Activated effector memory CD4-positive, alpha-beta T cell treated with Interleukin-2 at 50 U/mL for 16 hours (primary cell): ENCODE measurements at regions not wholly inside any gene's neighbourhood (a gene's known extent, or its start where the extent isn't known, plus 50 kb on each side); places are given as distances from the start of the nearest gene placed in this dataset.
"Not testable (repeated sequence)": the region's sequence is repeated elsewhere in the genome, so short reads cannot be mapped to it uniquely, and the experiment has no call there.

ENCODE experiments used
- DNase-seq: peaks from one replicate; pipeline ENCODE4 v3.0.0-alpha.2; 2020

- no peak for DNase-seq
These were observed 191.8 kb downstream of the CGGBP1 start for GRCh38 chr3:87867001-87867400.

GRCh38 chr3:87856126-87856525 is 202.7 kb downstream of the CGGBP1 start:
- DNase-seq, result no peak

GRCh38 chr3:87855616-87856015 is 203.2 kb downstream of the CGGBP1 start:
- no peak for DNase-seq

- no peak for DNase-seq
These were observed 203.6 kb downstream of the CGGBP1 start for GRCh38 chr3:87855211-87855610.

GRCh38 chr3:87848003-87848402 is 210.8 kb downstream of the CGGBP1 start:
- DNase-seq, result no peak

- DNase-seq, result no peak
These were observed 221.7 kb downstream of the CGGBP1 start for GRCh38 chr3:87837076-87837475.

GRCh38 chr3:87836026-87836425 is 222.8 kb downstream of the CGGBP1 start:
- no peak for DNase-seq

- DNase-seq, result no peak
These were observed 223.6 kb downstream of the CGGBP1 start for GRCh38 chr3:87835236-87835635.

- no peak for DNase-seq
These were observed 224.5 kb downstream of the CGGBP1 start for GRCh38 chr3:87834327-87834726.

GRCh38 chr3:87833039-87833377 is 225.8 kb downstream of the CGGBP1 start:
- DNase-seq, result no peak

- DNase-seq, result no peak
These were observed 230.8 kb downstream of the CGGBP1 start for GRCh38 chr3:87828046-87828445.

- DNase-seq, result no peak
These were observed 236.2 kb downstream of the CGGBP1 start for GRCh38 chr3:87822563-87822962.

GRCh38 chr3:87813503-87813902 is 245.3 kb downstream of the CGGBP1 start:
- not testable (repeated sequence) for DNase-seq

- DNase-seq, result no peak
These were observed 246.9 kb downstream of the CGGBP1 start for GRCh38 chr3:87811953-87812352.

GRCh38 chr3:87810452-87811016 is 248.3 kb downstream of the CGGBP1 start:
- DNase-seq, result no peak

GRCh38 chr3:87805670-87806069 is 253.1 kb downstream of the CGGBP1 start:
- no peak for DNase-seq

- DNase-seq, result no peak
These were observed 257.4 kb downstream of the CGGBP1 start for GRCh38 chr3:87801409-87801808.

GRCh38 chr3:87800516-87800915 is 258.3 kb downstream of the CGGBP1 start:
- DNase-seq, result no peak

- no peak for DNase-seq
These were observed 260.2 kb downstream of the CGGBP1 start for GRCh38 chr3:87798567-87798947.

- no peak for DNase-seq
These were observed 260.8 kb downstream of the CGGBP1 start for GRCh38 chr3:87797872-87798566.

GRCh38 chr3:87796843-87797185 is 262.0 kb downstream of the CGGBP1 start:
- no peak for DNase-seq

GRCh38 chr3:87796137-87796842 is 262.5 kb downstream of the CGGBP1 start:
- no peak for DNase-seq

- DNase-seq, result no peak
These were observed 263.1 kb downstream of the CGGBP1 start for GRCh38 chr3:87795701-87796100.

- DNase-seq, result no peak
These were observed 265.4 kb downstream of the CGGBP1 start for GRCh38 chr3:87793337-87793877.
